GM08714 (cell line): ENCODE measurements at regions not wholly inside any gene's neighbourhood (a gene's known extent, or its start where the extent isn't known, plus 50 kb on each side); places are given as distances from the start of the nearest gene placed in this dataset.

Experiments
- H3K4me3 ChIP-seq: fragments of 200-500 bp; sonication (Bioruptor generic); 2 replicates; pipeline ENCODE4 v1.5.1; 2014; ENCODE audit warnings: mild to moderate bottlenecking, low read length, inconsistent platforms
- ZNF274 ChIP-seq: IDR thresholded peaks from 2 replicates; pipeline ENCODE4 v1.6.1; 2012; ENCODE audit warnings: mild to moderate bottlenecking, low read depth, low read length

- no peak overlapping the region for H3K4me3 ChIP-seq
- no peak for TF ChIP-seq ZNF274
Measured at GRCh38 chr20:48102076-48102787, 317.0 kb upstream of the SULF2 start.

- no peak for TF ChIP-seq ZNF274
- H3K4me3 ChIP-seq: no peak overlapping the region
Measured at GRCh38 chr20:48100483-48100882, 315.2 kb upstream of the SULF2 start.

GRCh38 chr20:48098866-48099265 is 313.6 kb upstream of the SULF2 start:
- no peak overlapping the region for H3K4me3 ChIP-seq
- no peak for TF ChIP-seq ZNF274

- no peak overlapping the region for H3K4me3 ChIP-seq
- TF ChIP-seq ZNF274: no peak
Measured at GRCh38 chr20:48098099-48098498, 312.8 kb upstream of the SULF2 start.

- no peak overlapping the region for H3K4me3 ChIP-seq
- TF ChIP-seq ZNF274: no peak
Measured at GRCh38 chr20:48096957-48097890, 311.9 kb upstream of the SULF2 start.

GRCh38 chr20:48096212-48096875 is 311.1 kb upstream of the SULF2 start:
- no peak overlapping the region for H3K4me3 ChIP-seq
- TF ChIP-seq ZNF274: no peak

- TF ChIP-seq ZNF274: no peak
Measured at GRCh38 chr20:48094944-48095343, 309.7 kb upstream of the SULF2 start.

GRCh38 chr20:48094196-48094749 is 309.0 kb upstream of the SULF2 start:
- H3K4me3 ChIP-seq: no peak overlapping the region
- TF ChIP-seq ZNF274: no peak

More at GRCh38 chr20:48094944-48095343, 309.7 kb upstream of the SULF2 start:
- no peak overlapping the region for H3K4me3 ChIP-seq

GRCh38 chr20:48092596-48093280 is 307.5 kb upstream of the SULF2 start:
- H3K4me3 ChIP-seq: no peak overlapping the region
- TF ChIP-seq ZNF274: no peak

GRCh38 chr20:48090784-48091183 is 305.5 kb upstream of the SULF2 start:
- no peak for TF ChIP-seq ZNF274
- H3K4me3 ChIP-seq: no peak overlapping the region

- no peak overlapping the region for H3K4me3 ChIP-seq
- no peak for TF ChIP-seq ZNF274
Measured at GRCh38 chr20:48090314-48090713, 305.0 kb upstream of the SULF2 start.

- no peak overlapping the region for H3K4me3 ChIP-seq
- no peak for TF ChIP-seq ZNF274
Measured at GRCh38 chr20:48080583-48080982, 295.3 kb upstream of the SULF2 start.

- no peak overlapping the region for H3K4me3 ChIP-seq
- TF ChIP-seq ZNF274: no peak
Measured at GRCh38 chr20:48079028-48079427, 293.7 kb upstream of the SULF2 start.

- H3K4me3 ChIP-seq: no peak overlapping the region
- no peak for TF ChIP-seq ZNF274
Measured at GRCh38 chr20:48076747-48077146, 291.5 kb upstream of the SULF2 start.
